ENCODE measurements at regions not wholly inside any gene's neighbourhood (a gene's known extent, or its start where the extent isn't known, plus 50 kb on each side); places are given as distances from the start of the nearest gene placed in this dataset.

GRCh38 chr1:5812295-5812694 is 179.9 kb downstream of the NPHP4 start:
- no peak for DNase-seq (ENCODE audit: low read depth)

GRCh38 chr1:5811419-5811818 is 180.8 kb downstream of the NPHP4 start:
- DNase-seq (ENCODE audit: low read depth): no peak

GRCh38 chr1:5810553-5811270 is 181.5 kb downstream of the NPHP4 start:
- DNase-seq (ENCODE audit: low read depth): no peak

- DNase-seq (ENCODE audit: low read depth): no peak
Observed at GRCh38 chr1:5810131-5810530, 182.1 kb downstream of the NPHP4 start.

DNA sequence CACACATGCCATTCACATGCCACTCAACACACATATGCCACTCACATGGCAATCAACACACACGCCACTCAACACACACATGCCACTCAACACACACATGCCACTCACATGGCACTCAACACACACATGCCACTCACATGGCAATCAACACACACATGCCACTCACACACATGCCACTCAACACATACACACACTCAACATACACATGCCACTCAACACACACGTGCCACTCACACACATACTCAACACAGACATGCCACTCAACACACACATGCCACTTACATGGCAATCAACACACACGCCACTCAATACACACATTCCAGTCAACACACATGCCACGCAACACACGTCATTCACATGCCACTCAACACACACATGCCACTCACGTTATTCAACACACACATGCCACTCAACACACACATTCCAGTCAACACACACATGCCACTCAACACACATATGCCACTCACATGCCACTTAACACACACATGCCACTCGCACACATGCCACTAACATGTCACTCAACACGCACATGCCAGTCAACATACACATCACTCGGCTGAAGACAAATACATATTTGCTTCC is 182.9 kb downstream of the NPHP4 start:
- no peak for DNase-seq (ENCODE audit: low read depth)

DNA sequence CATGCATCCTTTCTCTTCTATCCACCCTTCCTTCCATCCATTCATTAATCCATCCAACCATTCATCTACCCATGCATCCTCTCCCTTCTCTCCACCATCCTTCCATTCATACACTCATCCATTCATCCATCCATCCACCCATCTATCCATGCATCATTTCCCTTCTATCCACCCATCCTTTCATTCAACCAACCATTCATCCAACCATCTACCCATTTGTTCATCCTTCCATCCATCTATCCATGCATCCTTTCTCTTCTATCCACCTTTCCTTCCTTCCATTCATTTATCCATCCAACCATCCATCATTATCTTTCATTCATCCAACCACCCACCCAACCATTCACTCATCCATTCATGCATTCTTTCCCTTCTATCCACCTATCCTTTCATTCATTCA is 188.4 kb downstream of the NPHP4 start:
- no peak for DNase-seq (ENCODE audit: low read depth)

GRCh38 chr1:5802606-5803005 is 189.6 kb downstream of the NPHP4 start:
- DNase-seq (ENCODE audit: low read depth): no peak

DNA sequence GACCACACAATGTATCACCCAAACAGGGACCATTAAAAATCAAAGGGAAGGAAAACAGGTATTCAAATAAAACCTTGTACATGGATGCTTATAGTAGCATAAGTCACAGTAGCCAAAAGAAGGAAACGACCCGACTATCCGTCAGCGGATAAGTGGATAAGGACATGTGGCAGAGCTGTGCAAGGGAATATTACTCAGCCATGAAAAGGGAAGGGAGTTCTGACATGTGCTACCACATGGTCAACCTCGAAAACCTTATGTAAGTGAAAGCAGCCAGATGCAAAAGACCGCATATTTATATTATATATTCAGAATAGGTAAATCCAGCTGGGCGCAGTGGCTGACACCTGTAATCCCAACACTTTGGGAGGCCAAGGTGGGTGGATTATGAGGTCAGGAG is 193.3 kb downstream of the NPHP4 start:
- no peak for DNase-seq (ENCODE audit: low read depth)

- DNase-seq (ENCODE audit: low read depth): no peak
Observed at GRCh38 chr1:5798151-5798730, 194.0 kb downstream of the NPHP4 start.

GRCh38 chr1:5796028-5796427 is 196.2 kb downstream of the NPHP4 start:
- DNase-seq (ENCODE audit: low read depth): no peak

GRCh38 chr1:5794279-5794678 is 197.9 kb downstream of the NPHP4 start:
- no peak for DNase-seq (ENCODE audit: low read depth)

DNA sequence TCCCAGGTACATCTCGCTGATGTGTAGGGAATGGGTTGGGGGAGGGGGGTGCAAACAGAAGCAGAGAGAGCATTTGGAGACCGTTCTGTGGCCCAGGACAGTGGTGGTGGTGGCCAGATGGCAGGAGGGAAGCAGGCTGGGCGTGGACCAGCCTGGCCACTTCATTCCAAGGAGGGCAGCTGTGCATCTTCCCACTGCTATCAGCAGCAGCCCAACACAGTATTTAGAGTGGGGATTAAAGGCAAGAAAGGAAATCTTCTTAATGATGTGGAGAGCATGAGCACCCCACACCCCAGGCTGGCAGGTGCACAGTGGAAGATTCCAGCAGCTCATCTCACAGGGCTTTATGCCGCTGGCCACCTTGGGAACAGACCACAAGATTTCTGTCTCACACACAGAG is 198.7 kb downstream of the NPHP4 start:
- no peak for DNase-seq (ENCODE audit: low read depth)

DNA sequence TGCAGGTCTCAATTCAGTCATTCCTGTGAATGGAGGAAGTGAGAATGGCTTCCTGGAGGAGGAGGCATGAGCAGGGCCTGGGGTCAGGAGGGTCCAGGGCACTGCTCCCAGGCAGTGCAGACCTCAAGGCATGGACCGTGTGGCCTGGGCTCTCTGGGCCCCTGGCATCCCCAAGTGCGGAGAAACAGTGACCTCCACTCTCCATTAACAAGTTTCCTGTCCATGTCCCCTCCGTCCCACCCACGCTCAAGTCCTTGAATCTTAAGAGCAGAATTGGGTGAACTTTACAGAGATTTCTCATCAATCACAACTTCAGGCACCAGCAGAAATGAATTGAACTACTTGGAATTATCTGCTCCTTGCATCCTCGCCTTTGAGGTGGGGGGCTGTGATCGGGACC is 211.1 kb downstream of the NPHP4 start:
- DNase-seq (ENCODE audit: low read depth): no peak

GRCh38 chr1:5780324-5780716 is 211.9 kb downstream of the NPHP4 start:
- DNase-seq (ENCODE audit: low read depth): no peak

- DNase-seq (ENCODE audit: low read depth): no peak
Observed at GRCh38 chr1:5779608-5780323, 212.5 kb downstream of the NPHP4 start.

DNA sequence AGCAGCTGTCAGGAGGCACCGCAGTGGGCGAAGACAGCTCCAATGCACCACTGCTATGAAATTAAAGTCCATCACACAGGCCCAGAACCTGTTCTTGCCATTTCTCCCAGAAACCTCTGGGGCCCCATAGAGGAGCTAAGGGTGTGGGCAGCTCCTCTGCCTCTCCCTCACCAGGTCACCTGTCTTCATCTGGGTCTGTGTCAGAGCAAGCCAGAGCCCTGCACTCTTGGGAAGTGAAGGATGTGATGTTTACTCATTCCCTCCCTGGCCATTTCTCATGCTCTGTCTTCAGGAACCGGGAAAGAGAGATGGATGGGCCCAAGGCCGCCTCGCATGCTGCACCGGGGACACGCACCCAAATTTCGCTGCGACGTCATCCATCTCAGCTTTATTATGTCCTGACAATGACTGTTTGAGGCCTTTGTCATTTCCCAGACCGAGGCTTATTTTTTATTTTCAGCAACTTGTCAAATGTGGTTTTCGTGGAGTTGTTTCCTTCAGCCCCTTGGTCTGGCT is 216.1 kb downstream of the NPHP4 start:
- no peak for DNase-seq (ENCODE audit: low read depth)

GRCh38 chr1:5774019-5774418 is 218.2 kb downstream of the NPHP4 start:
- no peak for DNase-seq (ENCODE audit: low read depth)

- no peak for DNase-seq (ENCODE audit: low read depth)
Observed at GRCh38 chr1:5771788-5772187, 220.4 kb downstream of the NPHP4 start.

DNA sequence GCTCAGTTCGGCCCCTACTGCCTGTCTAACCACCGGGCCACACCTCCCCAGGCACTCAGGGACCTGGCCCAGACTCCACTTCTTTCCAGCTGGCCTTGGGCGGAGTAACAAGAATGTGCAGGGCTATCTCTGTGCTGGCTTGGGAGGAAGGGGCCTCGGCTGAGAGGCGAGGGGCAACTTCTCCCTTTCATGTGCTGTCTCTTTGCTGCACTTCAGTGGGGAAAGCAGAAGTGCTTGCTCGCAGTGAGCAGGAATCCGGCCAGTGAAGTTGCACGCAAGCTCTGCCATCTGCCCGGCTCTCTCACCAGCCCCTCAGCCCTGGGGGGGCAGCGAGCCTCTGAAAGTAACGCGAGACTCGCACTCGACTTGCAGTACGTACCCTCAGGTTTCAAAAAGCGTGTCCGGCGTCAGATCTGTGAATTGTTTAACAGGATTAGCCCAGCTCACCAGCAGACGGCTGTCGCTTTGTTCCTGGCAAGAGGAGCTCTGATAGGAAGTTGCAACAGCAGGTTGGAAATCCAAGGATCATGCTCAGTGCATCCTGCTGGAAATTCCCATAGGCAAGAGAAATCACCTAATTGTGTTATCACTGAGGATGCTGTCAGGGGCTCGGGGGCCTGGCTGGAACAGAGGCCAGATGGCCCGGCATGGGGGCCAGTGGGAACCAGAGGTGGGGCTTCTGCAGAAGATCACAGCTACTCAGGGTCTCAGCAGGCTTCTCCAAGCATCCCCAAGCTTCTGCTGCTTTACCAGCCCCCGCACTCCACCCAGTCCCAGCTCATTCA is 221.1 kb downstream of the NPHP4 start:
- no peak for DNase-seq (ENCODE audit: low read depth)

DNA sequence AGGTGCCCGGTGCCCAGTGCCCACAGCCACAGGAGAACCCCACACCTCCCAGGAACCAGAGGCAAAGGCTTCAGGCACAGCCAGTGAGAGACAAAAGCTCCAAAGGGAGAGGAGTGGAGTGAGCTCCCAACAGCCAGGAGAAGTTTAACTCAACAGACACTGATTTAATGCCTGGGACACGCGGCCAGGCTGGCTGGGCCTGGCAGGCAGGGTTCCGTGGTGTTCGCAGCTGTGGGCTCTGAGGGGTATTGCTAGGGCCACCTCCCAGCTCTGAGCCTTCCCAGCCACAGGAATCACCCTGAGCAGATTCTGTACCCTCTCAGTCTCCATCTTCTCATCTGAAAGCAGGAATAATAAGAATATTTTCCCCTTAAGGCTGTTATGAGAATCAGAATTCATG is 222.5 kb downstream of the NPHP4 start:
- DNase-seq (ENCODE audit: low read depth): no peak

- no peak for DNase-seq (ENCODE audit: low read depth)
Observed at GRCh38 chr1:5769146-5769545, 223.1 kb downstream of the NPHP4 start.

- no peak for DNase-seq (ENCODE audit: low read depth)
Observed at GRCh38 chr1:5768014-5768413, 224.2 kb downstream of the NPHP4 start.

Measured in activated T-cell treated with anti-CD3 and anti-CD28 coated beads for 48 hours (primary cell).